Stimulated activated naive CD4-positive, alpha-beta T cell (primary cell): ENCODE measurements at regions not wholly inside any gene's neighbourhood (a gene's known extent, or its start where the extent isn't known, plus 50 kb on each side); places are given as distances from the start of the nearest gene placed in this dataset.
"Not testable (repeated sequence)": the region's sequence is repeated elsewhere in the genome, so short reads cannot be mapped to it uniquely, and the experiment has no call there.

Experiments
- DNase-seq, 6 experiments: peaks; one replicate each; lab custom pipeline; 2025; lab: John Stamatoyannopoulos, UW

DNA sequence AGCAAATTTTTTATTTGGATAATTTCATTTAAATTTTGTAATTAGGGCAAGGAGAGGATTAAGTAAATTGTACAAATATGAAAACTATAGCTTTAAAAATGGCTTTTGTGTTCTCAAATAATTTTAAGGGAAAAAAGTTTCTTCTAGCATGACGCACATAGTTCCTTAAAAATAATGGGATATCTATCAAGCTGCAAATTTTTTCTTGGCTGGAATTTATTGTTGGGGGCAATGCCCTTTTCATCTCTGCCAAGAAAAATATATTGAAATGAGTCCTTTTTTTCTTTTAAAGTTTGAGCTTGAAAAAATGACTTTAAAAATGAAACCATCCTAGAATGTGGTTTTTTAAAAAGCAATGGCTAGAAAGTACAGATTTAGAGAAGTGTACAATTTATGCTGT lies 154.4 kb upstream of the UGT8 start:
- no peak for DNase-seq

DNA sequence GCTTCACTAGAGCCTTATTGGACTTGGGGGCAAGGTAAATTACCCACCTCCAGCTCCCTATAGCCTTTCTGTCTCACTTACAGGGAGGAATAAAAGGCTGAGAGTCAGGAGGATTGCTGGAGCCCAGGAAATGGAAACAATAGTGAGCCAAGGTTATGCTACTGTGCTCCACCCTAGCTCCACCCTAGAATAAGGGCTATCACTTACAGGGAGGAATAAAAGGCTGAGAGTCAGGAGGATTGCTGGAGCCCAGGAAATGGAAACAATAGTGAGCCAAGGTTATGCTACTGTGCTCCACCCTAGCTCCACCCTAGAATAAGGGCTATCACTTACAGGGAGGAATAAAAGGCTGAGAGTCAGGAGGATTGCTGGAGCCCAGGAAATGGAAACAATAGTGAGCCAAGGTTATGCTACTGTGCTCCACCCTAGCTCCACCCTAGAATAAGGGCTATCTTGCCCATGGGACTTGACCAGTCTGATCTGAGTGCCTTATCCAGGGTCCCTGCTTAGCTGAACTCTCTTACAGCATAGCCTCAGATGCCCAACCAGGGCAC lies 150.6 kb upstream of the UGT8 start:
- not testable (repeated sequence) for DNase-seq

DNA sequence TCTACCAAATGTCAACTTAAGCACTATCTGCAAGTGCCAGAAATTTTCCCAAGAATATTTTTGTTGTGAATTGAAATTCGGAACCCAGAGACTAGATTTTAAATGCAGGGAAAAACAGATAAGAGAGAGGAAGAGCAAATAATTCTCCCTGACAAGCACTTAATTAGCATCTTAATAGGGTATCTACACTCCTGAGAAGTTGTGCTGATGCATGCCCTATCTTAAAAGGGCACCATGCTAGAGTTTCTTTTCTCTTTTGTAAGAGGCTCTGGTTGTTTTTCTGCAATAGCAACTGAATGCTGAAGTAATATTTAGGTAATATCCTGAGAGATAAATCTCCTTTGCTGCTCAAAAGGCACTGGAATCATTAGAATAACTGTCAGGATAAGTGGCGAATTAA lies 139.9 kb upstream of the UGT8 start:
- DNase-seq, result no peak

DNA sequence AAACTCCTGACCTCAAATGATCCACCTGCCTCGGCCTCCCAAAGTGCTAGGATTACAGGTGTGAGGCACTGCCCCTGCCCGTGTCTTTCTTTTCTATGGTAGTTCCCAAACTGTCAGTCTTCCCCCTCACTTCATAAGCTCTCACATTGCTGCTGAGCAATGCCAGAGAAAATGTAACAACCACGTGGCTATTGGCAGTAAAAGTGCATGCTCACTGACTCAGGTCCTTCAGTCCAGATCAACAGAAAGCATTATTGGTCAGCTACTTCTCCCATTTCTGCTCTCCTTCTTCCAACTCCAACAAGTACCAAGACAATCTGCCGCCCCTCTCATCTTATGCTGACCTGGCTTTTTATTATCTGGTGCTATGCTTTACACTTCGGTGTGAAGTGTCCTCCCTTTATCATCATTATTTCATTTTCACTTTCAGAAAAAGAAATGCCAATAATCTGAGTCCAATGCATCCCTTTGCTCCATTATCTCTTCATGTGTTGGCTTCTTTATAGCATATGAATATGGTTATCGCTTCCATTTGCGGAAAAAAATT lies 133.8 kb upstream of the UGT8 start:
- no peak for DNase-seq

DNA sequence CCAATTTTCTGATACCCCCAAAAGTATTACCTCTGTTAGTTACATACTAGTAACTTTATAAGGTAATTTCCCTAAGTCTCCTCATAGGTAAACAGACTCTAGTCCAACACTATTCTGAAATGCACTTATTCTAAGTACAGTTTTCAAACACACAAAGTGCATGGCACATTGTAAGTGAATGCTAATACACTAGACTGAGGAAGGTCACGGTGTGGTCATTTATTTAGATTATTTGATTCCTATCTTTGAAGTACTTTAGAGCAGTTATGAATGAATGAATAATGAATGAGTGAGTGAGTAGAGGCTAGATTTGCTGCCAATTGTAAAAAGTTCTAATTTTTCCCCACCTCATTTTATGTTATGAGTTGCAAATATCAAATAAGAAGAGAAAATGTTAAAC lies 132.8 kb upstream of the UGT8 start:
- no peak for DNase-seq

DNA sequence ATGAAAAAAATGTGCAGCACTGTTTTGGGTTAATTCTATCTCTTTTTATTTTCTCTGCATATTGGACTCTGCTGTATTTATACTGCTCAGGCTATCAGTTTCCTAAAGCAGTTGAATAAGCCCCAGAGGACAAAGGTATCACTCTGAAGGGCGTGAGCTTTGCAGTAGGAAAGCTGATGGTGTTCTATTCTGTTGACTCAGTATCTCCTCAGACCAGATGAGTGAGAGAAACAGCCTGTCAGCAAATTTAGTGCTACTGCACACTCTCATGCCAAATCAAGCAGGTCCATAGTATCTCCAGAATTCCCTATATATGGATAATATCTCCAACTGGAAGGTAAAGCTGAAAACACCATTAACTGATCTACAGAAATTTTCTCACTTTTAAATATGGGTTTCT lies 132.3 kb upstream of the UGT8 start:
- DNase-seq, result no peak

DNA sequence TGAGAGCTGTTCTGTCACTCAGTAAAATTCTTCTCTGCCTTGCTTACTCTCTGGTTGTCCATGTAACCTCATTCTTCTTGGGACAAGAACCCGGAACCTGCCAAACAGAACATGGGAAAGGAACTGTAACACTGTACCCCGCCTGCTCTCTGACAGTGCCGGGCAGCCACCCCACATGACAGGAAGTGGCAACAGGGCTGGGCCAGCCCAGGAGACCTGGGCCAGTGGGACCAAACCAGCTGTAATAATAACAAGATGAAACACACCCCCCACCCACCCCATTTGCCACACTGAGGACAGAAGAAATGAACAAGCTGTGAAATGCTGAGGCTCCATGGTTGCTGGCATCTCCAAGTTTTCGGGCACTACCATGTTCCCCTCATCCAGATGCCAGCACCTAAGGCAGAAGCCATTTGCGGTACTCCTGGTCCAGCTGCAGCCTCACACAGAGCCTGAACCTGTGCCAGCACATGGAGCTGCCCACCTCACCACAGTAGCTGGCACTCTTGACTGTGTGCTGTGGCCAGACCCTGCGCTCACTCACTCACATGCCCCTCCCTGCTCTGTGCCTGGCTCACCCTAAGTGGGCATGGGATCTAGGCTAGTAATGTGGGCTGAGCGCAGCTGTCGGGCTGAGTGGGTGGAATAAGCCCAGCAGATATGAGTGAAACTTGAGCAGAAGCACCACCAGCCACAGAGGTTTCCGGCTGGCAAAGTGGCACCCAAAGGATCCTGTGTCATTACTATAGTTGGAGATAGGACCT lies 126.2 kb upstream of the UGT8 start:
- no peak for DNase-seq

DNA sequence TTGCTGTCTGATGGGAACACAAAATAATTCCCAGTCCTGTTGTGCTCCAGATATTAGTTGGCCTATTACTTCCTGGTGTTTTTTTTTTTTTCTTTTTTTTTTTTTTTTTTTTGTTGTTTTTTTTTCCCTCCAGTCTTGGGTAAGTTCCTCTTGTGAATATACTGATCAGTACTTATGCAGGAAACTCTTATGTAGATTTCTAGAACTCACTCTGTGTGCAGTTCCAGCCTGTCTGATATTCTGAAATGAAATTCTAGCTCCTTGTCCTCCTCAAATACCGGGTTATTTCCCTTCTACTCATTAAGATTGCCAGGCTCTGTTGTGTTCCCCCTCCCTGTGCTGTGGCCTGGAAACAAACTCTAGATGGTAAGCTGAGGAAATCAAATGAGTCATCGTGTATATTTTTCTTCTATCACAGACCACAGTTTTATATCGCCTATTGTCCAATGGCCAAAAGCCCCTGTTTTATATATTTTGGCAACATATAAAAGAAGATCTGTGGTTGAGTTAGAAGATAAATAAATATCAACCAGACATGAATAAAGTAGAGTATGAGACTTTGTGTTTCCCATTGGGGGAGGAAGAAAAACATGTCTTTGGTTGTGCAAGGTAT lies 124.3 kb upstream of the UGT8 start:
- DNase-seq, result no peak

DNA sequence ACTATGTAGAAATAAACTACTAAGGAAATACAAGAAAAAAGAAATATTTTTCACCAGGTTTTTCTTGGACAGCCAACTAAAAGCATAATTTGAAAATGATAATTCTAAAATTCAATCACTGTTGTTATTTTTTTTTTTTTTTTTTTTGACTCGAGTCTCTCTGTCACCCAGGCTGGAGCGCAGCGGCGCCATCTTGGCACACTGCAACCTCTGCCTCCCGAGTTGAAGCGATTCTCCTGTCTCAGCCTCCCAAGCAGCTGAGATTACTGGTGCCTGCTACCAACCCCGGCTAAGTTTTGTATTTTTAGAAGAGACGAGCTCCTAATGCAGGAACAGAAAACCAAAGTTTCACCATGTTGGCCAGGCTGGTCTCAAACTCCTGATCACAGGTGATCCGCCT lies 122.3 kb upstream of the UGT8 start:
- no peak for DNase-seq

DNA sequence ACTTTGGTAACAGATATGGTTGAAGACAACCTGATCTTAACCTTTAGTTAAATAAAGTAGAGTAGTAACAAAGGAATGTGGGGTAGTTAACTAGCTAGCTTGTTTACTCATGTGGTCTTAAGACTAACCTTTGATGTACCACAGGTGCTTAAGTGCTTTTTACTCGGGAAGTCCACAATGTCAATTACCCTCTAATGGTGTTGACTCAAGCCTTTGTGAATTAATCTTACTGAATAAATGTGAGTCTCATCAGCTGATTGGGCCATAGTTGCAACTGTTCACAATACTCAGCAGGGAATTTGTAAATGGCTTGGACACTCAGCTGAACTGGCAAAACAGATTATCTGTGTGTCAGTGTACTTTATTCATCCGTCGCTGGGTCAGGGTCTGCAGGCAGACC lies 119.0 kb upstream of the UGT8 start:
- DNase-seq, result no peak

DNA sequence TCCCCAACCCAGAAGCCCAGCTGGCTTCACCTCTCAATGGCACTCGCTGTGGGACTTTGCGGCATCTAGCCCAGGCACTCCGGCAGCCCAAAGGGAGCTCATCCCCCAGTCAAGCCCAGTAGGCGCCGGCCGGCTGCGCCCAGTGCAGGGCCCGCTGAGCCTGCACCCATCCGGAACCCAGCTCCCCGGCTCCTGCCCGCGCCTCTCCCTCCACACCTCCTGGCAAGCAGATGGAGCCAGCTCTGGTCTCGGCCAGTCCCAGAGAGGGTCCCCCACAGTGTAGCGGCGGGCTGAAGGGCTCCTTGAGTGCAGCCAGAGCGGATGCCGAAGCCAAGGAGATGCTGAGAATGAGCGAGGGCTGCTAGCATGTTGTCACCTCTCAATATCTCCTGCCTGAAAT lies 116.8 kb upstream of the UGT8 start:
- no peak for DNase-seq

DNA sequence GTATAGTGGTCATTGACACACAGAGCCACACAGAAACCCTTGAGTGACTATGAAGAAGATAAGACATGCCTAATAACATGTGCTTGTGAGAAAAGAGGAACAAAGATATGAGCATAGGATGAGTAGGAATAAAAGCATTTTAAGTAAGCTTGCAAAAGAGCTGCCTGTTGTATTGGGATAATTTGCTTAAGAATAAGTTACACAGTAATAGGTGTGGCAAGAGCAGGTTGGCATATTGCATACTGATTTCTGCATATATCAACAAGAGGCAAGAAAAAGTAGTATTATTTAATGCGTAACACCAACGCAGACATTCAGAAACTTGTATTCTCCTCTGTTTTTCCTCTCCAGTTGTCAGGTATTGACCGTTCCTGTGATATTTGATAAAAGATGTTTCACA lies 111.5 kb upstream of the UGT8 start:
- no peak for DNase-seq

DNA sequence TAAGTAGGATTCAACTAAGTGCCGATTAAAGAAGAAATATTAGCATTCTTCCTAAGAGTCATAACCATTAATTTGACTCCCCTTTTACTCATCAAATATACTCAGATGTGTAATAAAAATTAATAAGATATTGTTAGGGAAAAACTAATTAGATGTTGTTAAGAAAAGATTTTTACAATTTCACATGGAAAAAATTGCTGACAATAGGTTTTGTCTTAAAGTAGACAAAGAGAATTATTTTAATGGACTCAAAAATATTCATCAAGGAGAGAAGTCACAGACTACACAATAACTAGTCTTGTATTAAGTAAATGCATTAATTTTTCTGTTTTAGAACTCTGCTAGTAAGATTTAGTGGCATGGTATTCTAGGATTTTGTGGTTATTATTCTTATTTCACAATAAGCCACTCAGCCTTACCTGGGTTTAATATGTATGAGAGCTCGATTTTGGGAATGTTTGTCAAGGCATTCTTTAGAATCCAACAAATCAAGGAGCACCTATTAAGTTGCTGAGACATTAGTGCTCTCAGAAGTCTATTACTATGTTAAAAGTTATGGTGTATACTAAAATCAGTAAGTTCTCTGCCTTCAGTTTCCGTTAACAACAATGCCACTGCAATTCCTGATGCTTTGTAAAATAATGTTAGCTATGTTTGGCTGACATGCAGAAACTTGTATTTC lies 110.2 kb upstream of the UGT8 start:
- DNase-seq, result no peak

DNA sequence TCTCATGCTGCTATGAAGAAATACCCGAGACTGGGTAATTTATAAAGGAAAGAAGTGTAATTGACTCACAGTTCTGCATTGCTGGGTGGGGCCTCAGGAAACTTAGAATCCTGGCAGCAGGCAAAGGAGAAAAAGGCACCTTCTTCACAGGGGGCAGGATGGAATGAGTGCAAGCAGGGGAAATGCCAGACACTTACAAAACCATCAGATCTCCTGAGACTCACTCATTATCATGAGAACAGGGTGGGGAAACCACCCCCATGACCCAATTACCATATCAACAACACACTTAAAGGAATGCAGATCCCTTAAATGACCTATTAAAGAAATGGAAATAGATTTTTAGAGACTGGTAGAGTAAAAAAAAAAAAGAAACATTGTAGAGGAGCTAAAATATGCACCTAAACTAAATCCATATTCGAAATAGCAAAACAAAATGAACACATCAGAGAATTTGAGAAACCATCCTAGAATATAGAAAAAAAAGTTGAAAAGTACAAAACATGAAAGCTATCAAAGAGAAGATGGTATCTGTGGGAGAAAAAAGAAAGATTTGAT lies 104.3 kb upstream of the UGT8 start:
- no peak for DNase-seq

DNA sequence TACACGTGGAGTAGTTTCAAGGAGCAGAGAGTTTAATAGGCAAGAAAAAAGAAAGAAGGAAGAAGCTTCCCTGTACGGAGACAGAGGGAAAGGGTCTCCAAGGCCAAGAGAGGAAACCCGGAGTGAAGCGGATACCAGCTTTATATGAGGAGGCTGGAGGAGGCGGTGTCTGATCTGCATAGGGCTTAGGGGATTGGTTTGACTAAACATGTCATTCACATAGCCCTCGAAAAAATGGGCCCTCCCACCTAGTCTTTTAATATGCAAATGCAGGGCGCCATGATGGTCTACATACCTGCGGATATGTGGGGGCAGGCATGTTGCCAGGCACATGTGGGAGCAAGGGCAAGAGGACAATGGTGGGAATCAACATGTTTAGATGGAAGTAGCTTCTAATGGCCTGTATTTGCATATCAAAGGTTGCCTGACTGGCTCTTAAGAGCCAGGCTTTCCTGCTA lies 103.1 kb upstream of the UGT8 start:
- DNase-seq, result no peak

DNA sequence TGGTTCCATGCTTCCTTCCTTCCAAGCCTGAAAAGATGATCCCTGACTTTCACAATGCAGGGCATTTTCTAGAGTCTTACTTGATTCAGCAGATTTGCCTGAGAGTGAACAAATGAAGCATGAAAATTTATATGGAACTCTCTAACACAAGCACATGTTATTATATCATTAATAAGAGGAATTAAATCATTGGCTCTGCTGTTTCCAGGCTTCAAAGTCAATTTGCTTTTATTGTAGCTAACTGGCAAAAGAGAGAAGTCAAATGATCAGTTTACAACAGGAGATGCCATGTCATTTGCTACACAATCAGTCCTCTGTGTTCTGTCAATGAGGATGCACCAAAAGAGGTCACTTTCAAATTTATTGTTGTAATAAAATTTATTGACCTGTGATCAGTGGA lies 101.5 kb upstream of the UGT8 start:
- DNase-seq, result no peak

DNA sequence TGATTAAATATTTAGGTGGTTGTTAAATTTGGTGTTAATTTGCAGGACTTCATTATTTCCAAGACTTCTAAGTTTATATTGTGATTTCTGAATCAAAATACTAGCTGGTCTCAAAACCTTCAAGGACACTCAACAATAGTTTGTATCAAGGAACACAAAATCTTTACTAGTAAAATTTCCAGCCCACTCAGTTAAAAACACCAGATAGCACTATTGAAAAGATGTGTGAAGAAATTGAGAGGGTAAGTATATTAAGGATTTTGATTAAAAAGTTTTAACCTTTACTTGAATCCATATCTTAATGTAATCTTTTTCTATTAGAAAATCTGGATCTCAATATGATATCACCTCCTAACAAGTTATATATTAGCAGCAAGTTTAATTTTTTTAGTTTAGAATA lies 89.3 kb upstream of the UGT8 start:
- DNase-seq, result no peak

DNA sequence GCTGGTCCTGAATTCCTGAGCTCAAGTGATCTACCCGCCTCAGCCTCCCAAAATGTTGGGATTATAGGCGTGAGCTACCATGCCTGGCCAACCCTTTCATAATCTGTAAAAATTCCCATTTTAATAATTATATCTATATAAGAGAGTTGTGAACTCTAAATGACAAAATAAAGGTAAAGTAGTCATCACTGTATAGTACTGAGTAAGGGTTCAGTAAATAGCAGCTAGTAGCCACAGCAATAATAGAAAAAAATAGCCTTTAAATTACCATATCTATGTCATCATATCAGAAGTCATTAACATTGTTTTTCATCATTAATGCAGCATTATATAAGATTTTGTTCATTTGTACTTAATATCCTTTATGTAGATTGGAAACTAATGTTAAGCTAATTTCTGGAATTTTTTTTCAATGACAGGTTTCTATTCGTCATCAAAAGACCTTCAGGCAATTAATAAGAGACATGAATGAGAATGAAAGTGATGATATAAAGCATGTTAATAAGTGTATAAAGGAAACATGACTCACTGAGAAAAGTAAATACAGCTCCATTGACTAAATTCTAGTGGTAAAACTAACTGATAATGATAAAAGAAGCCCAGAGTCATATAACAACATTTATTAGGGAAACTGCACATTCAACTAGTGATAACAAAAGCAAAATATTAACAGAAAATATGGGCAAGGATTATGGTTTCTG lies 85.9 kb upstream of the UGT8 start:
- no peak for DNase-seq

DNA sequence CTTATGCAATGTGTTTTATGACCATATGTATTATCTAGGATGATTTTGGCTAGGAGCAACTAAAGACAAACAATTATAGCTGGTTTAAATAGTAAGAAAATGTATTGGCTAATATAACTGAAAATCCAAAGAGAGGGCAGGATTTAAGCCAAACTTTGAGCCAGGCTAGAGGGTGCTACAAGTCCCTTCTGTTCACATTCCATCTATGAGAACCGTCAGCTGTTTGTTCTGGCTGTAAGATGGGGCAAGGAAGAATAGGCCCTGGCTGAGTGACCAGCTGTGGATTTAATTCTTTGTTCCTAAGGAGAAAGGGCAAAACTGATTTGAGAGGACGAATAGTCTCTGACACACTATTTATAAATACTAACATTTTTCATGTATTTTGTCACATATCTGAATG lies 79.2 kb upstream of the UGT8 start:
- DNase-seq, result no peak

DNA sequence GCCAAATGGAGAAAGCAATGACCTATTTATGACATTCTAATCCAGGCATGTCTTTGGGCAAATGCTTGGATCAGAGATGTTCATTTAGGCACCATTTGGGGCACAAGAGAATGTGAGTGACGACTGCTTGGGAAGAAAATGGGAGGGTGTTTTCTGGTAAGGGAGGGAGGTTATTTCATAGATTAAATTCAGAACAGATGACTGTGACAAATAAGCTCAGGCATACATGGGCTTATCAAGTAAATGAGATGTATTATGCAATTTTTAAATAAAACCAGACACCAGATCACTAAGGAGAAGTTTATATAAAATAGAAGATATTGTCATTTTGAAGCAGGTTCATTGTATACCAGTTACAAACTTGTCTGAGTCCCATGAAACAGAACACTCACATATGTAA lies 71.4 kb upstream of the UGT8 start:
- no peak for DNase-seq

DNA sequence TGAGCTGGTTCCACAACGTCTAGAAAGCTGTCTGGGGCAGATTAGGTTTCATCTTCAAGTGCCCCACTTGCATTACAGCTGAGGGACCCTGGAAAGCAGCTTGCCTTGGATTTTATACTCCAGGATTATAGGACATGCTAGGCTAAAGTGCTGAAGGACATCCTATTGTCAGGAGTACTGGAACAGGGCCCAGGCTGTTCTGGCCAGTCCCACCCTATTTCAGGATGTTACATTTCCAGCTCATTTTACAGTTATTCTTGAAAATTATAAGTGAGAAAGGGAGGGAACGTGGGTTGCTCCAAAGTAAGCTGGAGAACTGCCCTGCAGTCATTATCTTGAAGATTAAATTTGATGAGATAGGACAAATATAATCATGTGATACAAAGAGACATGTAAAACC lies 71.0 kb upstream of the UGT8 start:
- no peak for DNase-seq

DNA sequence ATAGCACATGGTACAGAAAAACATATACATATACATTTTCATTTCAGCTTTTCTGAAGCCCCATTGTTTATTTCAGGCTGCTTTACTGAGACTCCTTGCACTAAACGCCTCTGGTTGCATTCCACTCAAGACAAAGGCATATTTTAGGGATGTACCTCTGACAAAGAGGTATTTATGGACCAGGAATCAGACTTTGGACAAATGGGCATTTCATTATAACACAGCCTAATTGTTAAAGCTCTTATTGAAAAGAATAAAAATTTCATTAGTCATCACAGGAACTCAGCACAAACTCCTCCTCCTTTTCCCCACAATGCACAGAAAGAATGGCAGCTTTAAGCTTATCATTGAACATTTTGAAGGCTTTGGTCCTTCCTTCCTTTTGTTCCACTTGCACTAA lies 62.9 kb upstream of the UGT8 start:
- no peak for DNase-seq
